GM20431 (cell line): ENCODE measurements at regions not wholly inside any gene's neighbourhood (a gene's known extent, or its start where the extent isn't known, plus 50 kb on each side); places are given as distances from the start of the nearest gene placed in this dataset.

ENCODE experiments used
- in situ Hi-C: fragments of 300-500 bp; cut with MseI, MboI; formaldehyde crosslinking; loops from one replicate; pipeline ENCODE4 v1.15.0; 2020; ENCODE audit warnings: low sequenced_read_pairs; ENCODE audit not compliant: unreplicated experiment

- in situ Hi-C loops, result no loop called here
These were observed 228.3 kb upstream of the ZNF32 start for GRCh38 chr10:43876976-43877375.

GRCh38 chr10:43874984-43875383, 226.3 kb upstream of the ZNF32 start:
- in situ Hi-C loops, result no loop called here

GRCh38 chr10:43873717-43874116, 225.0 kb upstream of the ZNF32 start:
- in situ Hi-C loops, result no loop called here

- in situ Hi-C loops, result no loop called here
These were observed 224.0 kb upstream of the ZNF32 start for GRCh38 chr10:43872644-43873043.

- in situ Hi-C loops, result no loop called here
These were observed 222.9 kb upstream of the ZNF32 start for GRCh38 chr10:43871545-43871944.

- in situ Hi-C loops, result no loop called here
These were observed 222.3 kb upstream of the ZNF32 start for GRCh38 chr10:43870968-43871439.

- in situ Hi-C loops, result no loop called here
These were observed 221.1 kb upstream of the ZNF32 start for GRCh38 chr10:43869669-43870322.

GRCh38 chr10:43868952-43869351, 220.3 kb upstream of the ZNF32 start:
- in situ Hi-C loops, result no loop called here

- in situ Hi-C loops, result no loop called here
These were observed 219.2 kb upstream of the ZNF32 start for GRCh38 chr10:43867667-43868565.

- in situ Hi-C loops, result no loop called here
These were observed 218.4 kb upstream of the ZNF32 start for GRCh38 chr10:43867113-43867512.

GRCh38 chr10:43866712-43867111, 218.0 kb upstream of the ZNF32 start:
- in situ Hi-C loops, result no loop called here

GRCh38 chr10:43865265-43866135, 216.8 kb upstream of the ZNF32 start:
- in situ Hi-C loops, result no loop called here

GRCh38 chr10:43864656-43865055, 216.0 kb upstream of the ZNF32 start:
- in situ Hi-C loops, result no loop called here

- in situ Hi-C loops, result no loop called here
These were observed 215.3 kb upstream of the ZNF32 start for GRCh38 chr10:43863859-43864591.

- in situ Hi-C loops, result no loop called here
These were observed 214.6 kb upstream of the ZNF32 start for GRCh38 chr10:43863270-43863669.

GRCh38 chr10:43862756-43863155, 214.1 kb upstream of the ZNF32 start:
- in situ Hi-C loops, result no loop called here

GRCh38 chr10:43861966-43862751, 213.5 kb upstream of the ZNF32 start:
- in situ Hi-C loops, result no loop called here

- in situ Hi-C loops, result no loop called here
These were observed 210.4 kb upstream of the ZNF32 start for GRCh38 chr10:43859016-43859525.

GRCh38 chr10:43857931-43858315, 209.2 kb upstream of the ZNF32 start:
- in situ Hi-C loops, result no loop called here
